ENCODE measurements at regions not wholly inside any gene's neighbourhood (a gene's known extent, or its start where the extent isn't known, plus 50 kb on each side); places are given as distances from the start of the nearest gene placed in this dataset.

- no peak for TF ChIP-seq PAX5 (IDR thresholded peaks at IDR 0.05; ENCODE audit: borderline replicate concordance, low read depth, low read length)
- no peak for TF ChIP-seq CEBPB (IDR thresholded peaks at IDR 0.05; ENCODE audit: borderline replicate concordance in 1 of 2, low read depth in 2 of 2, low read length in 2 of 2)
- TF ChIP-seq RBBP5 (conservative IDR thresholded peaks at IDR 0.05) = no peak
- peak; percentile 65 for TF ChIP-seq MLLT1 (IDR thresholded peaks at IDR 0.05)
- TF ChIP-seq SP1 (IDR thresholded peaks at IDR 0.05; ENCODE audit: low read depth, low read length) = no peak
- peak; percentile 85; the same call in 1 of the 2 replicates for TF ChIP-seq DPF2 (IDR thresholded peaks at IDR 0.05)
- peak; percentile 43; the same call in 1 of the 2 replicates for TF ChIP-seq HDGF (IDR thresholded peaks at IDR 0.05)
- TF ChIP-seq TCF12 (IDR thresholded peaks at IDR 0.05; ENCODE audit: low read depth, low read length) = 0 out of 2 replicates have a peak, but pooled peaks have one; percentile 20
- TF ChIP-seq NBN (IDR thresholded peaks at IDR 0.05) = peak; percentile 52; the same call in 1 of the 2 replicates
- TF ChIP-seq MEF2A (IDR thresholded peaks at IDR 0.05; ENCODE audit: insufficient read depth, low read depth, low read length) = peak; percentile 71
- no peak for TF ChIP-seq USF2 (IDR thresholded peaks at IDR 0.05; ENCODE audit: borderline replicate concordance, low read depth, low read length)
- TF ChIP-seq IKZF1 (conservative IDR thresholded peaks at IDR 0.05) = 0 out of 2 replicates have a peak, but pooled peaks have one; percentile 50
- TF ChIP-seq EP300 (IDR thresholded peaks at IDR 0.05; ENCODE audit: borderline replicate concordance in 1 of 2, control insufficient read depth in 1 of 2, low read depth in 2 of 2, low read length in 2 of 2) = peak; percentile 36 to 78; a peak in 3 of 4 replicates
- TF ChIP-seq ZBTB4 (CRISPR knock-in tag; IDR thresholded peaks at IDR 0.05) = peak; percentile 7; the same call in 1 of the 2 replicates
- TF ChIP-seq RAD21 (IDR thresholded peaks at IDR 0.05; ENCODE audit: insufficient read depth, low read depth, low read length) = peak; percentile 35; the same call in 1 of the 2 replicates
- peak; percentile 44 for TF ChIP-seq CUX1 (IDR thresholded peaks at IDR 0.05; ENCODE audit: insufficient replicate concordance, low read depth, low read length)
- 0 out of 2 replicates have a peak, but pooled peaks have one; percentile 1 for TF ChIP-seq SMAD5 (IDR thresholded peaks at IDR 0.05; ENCODE audit: low read depth)
- TF ChIP-seq CHD4 (IDR thresholded peaks at IDR 0.05) = no peak
Observed at GRCh38 chr6:158910484-158911440, 89.2 kb downstream of the RSPH3 start (continued).
